Mucosa of descending colon (tissue), 3 donors: ENCODE measurements at regions not wholly inside any gene's neighbourhood (a gene's known extent, or its start where the extent isn't known, plus 50 kb on each side); places are given as distances from the start of the nearest gene placed in this dataset.
"Not testable (repeated sequence)": the region's sequence is repeated elsewhere in the genome, so short reads cannot be mapped to it uniquely, and the experiment has no call there.

Source experiments
- ATAC-seq: fragments of 200-7000 bp; cut with Tn5 transposase; one replicate; pipeline ENCODE4 v1.9.1; 2020; ENCODE audit warnings: mild to moderate bottlenecking, moderate library complexity
- DNase-seq, 3 donors: peaks; one replicate each; pipeline ENCODE4 v3.0.0-alpha.2; 2020
- H3K36me3 ChIP-seq: fragments of 200-600 bp; one replicate; pipeline ENCODE4 v1.8.0; 2021; ENCODE audit warnings: low read depth, mild to moderate bottlenecking
- H3K4me1 ChIP-seq: fragments of 200-600 bp; one replicate; pipeline ENCODE4 v1.8.0; 2021; ENCODE audit warnings: low read depth, mild to moderate bottlenecking
- H3K4me3 ChIP-seq: fragments of 200-600 bp; one replicate; pipeline ENCODE4 v1.8.0; 2021; ENCODE audit warnings: mild to moderate bottlenecking
- H3K9me3 ChIP-seq: fragments of 200-600 bp; one replicate; pipeline ENCODE4 v1.8.0; 2021; ENCODE audit warnings: mild to moderate bottlenecking
- intact Hi-C, 2 donors: fragments of 100-400 bp; cut with DNase I in 1 of 2; cut with micrococcal nuclease in 1 of 2; formaldehyde crosslinking; loops; one replicate each; pipeline versions ENCODE4 v1.11.0 to v1.11.1; 2022; cut with DNase I, micrococcal nuclease
- TF ChIP-seq, protein P1 (sequence below): fragments of 200-600 bp; IDR thresholded peaks from one replicate; pipeline ENCODE4 v1.8.0; 2022; ENCODE audit warnings: antibody characterized with exemption, mild to moderate bottlenecking
- donor health status: DM: no; HTN: no; CAD: no; lungs with moderate emphysema.
- donor health status: DM: no; HTN: no; CAD: no.
- donor health status: DM: no; HTN: yes; CAD: no.

DNA sequence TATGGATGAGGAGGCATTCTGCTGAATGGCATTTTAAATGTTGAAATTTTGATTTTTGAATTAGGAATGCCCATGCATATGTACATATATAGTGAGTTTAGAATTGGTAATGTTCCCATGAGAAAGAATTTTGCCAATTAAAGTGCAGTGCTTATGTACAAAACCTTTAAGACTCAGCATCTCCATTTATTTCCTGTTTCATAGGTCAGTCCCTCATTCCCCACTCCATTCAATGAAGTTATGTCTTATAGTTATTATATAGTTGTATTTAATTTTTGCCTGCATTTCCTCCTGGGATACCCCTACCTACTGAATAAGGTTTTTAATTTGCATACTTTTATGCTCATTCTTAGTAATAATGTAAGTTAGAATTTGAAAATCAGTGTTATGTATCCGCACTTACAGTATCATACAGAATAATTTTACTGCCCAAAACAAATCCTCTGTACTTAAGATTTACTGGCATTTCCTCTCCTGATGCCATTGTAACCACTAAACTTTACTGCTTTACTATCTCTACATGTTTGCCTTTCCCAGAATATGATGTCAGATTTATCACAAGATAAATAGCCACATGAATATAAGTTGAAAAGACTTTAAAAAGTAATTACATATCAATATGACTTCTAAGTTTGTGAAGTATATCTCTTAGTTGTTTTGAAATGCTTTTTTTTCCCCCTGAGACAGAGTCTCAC lies 389.1 kb upstream of the NDN start:
- intact Hi-C loops: no loop called here
- no peak overlapping the region for H3K4me3 ChIP-seq
- ATAC-seq (peak; percentile 85), DNase-seq (no peak)
- no peaks in the 10 kb centered on the region for H3K36me3 ChIP-seq
- no peaks in the 10 kb centered on the region for H3K4me1 ChIP-seq
- peaks cover 14% of the 10 kb centered on the region for H3K9me3 ChIP-seq
- TF ChIP-seq, protein P1, sequence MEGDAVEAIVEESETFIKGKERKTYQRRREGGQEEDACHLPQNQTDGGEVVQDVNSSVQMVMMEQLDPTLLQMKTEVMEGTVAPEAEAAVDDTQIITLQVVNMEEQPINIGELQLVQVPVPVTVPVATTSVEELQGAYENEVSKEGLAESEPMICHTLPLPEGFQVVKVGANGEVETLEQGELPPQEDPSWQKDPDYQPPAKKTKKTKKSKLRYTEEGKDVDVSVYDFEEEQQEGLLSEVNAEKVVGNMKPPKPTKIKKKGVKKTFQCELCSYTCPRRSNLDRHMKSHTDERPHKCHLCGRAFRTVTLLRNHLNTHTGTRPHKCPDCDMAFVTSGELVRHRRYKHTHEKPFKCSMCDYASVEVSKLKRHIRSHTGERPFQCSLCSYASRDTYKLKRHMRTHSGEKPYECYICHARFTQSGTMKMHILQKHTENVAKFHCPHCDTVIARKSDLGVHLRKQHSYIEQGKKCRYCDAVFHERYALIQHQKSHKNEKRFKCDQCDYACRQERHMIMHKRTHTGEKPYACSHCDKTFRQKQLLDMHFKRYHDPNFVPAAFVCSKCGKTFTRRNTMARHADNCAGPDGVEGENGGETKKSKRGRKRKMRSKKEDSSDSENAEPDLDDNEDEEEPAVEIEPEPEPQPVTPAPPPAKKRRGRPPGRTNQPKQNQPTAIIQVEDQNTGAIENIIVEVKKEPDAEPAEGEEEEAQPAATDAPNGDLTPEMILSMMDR: no peak

DNA sequence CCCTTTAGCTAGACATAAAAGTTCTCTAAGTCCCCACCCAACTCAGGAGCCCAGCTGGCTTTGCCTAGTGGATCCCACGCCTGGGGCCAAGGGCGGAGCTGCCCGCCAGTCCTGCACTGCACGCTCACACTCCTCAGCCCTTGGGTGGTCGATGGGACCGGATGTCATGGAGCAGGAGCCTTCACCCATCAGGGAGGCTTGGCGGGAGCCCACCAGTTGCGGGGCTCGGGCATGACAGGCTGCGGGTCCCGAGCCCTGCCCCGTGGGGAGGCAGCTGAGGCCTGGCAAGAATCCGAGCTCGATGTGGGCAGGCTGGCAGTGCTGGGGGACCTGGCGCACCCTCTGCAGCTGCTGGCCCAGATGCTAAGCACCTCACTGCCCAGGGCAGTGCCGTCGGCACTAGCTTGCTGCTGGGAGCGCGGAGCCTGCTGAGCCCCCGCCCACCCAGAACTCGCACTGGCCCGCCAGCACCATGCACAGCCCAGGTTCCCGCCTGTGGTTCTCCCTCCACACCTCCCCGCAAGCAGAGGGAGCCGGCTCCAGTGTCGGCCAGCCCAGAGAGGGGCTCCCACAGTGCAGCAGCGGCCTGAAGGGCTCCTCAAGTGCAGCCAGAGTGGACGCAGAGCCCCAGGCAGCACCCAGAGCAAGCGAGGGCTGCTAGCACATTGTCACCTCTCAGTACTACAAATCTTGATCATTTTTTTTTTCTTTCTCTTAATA lies 391.4 kb upstream of the NDN start:
- intact Hi-C loops: no loop called here
- peak in 1 of 3 donors; percentile 39 for DNase-seq
- no peak for ATAC-seq
- TF ChIP-seq, protein P1: no peak
- Histone ChIP-seq H3K4me3 (no peak overlapping the region), H3K36me3 (no peaks in the 10 kb centered on the region), H3K9me3 (peaks cover 14% of the 10 kb centered on the region), H3K4me1 (no peaks in the 10 kb centered on the region)

DNA sequence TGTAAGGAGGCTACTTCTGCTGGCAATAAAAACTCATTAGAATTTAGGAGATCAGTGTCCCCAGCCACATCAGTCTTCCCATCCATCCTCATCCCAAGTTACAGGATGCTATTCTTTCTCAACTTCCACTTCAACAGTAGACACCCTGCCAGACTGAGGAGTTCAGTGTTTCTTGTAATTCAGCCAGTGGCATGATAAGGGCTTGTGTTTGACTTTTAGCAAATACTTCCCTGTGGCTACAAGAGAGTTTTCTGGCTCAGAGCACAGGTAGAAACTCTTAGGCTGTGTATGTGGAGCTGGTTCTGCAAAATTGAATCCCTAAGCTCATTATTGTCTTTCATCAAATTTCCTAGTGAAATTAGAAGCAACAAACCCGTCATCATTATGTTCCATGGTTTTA lies 401.8 kb upstream of the NDN start:
- H3K36me3 ChIP-seq, DNase-seq, intact Hi-C loops, ATAC-seq, H3K4me3 ChIP-seq, H3K4me1 ChIP-seq: not testable (repeated sequence)
- peaks cover 25% of the 10 kb centered on the region for H3K9me3 ChIP-seq

DNA sequence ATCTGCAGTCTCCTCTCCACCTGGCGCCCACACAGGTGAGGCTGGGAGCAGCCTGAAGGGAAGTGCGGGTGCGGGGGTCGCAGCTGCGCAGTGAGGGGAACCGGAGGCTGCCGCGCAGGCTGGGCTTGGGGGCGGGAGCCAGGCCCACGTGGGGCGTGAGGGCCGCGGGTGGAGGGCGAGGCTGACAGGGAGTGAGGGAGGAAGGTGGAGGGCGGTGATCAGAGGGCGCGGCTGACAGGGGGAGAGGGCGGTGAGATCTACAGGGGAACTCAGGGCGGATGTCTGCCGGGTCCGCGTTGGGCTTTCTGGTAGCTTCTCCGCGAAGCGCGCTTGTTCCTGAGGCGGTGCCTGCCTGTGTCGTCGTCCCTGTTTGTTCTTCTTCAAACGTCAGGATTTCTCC lies 414.4 kb upstream of the NDN start:
- intact Hi-C loops, H3K36me3 ChIP-seq, H3K4me1 ChIP-seq, ATAC-seq, H3K4me3 ChIP-seq, DNase-seq, H3K9me3 ChIP-seq: not testable (repeated sequence)

DNA sequence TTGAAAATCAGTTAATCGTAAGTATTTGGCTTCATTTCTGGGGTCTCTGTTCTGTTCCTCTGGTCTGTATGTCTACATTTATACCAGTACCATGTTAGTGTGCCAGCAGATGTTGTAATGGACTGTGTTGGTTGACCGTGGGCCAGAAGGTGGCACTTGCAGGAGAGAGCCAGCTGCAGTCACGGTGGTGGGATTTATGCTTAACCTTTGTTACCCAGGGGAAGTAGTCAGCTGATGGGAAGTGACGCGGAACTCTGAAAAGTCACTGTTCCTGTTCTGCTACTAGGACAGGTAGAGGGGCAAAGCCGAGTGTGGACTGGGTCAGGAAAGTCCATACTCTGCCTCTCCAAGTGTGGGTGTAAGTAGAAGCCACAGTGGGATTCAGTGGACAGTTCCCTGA lies 420.4 kb upstream of the NDN start:
- H3K36me3 ChIP-seq, H3K4me1 ChIP-seq, H3K4me3 ChIP-seq, H3K9me3 ChIP-seq, DNase-seq, intact Hi-C loops: not testable (repeated sequence)
- ATAC-seq: peak; percentile 34

DNA sequence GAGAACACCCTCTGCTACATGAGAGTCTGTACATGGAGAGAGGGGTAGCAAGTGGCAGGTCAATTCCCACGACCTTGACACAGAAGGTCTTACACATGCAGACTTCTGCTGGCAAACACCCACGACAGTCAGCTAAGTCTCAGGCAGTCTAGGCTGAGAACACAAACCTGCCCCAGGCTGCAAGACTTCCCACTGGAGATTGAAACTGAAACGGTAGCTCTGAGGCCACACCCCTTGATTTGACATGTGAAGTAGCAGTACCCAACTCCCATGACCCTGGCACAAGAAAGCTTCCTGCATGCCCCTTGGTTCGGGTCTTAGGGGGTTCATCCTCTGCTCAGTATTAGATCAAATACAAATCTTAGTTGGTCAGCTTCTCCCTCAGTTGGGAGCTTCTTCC lies 420.8 kb upstream of the NDN start:
- H3K4me1 ChIP-seq, H3K9me3 ChIP-seq, intact Hi-C loops, H3K36me3 ChIP-seq, H3K4me3 ChIP-seq: not testable (repeated sequence)
- DNase-seq (peak in 1 of 3 donors; percentile 13), ATAC-seq (peak; percentile 89)

DNA sequence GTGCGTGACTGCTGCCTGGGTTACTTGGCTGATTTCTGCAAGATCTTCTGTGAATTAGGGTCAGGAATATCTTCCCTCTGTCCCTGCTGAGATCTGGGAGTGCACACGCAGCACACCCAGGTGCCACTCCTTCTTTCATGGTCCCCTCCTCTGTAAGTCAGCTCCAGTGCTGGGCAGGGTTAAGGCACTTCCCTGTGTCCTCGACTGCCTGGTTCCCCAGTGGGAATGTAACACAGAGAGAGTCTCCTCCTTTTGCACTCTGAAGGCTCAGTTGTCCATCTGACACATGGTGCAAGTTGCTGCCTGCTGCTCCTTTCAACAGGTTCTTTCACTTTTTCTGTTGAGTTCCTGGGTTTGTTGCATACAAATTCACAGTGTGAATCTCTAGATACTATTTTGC lies 421.2 kb upstream of the NDN start:
- H3K9me3 ChIP-seq, intact Hi-C loops, H3K36me3 ChIP-seq, H3K4me3 ChIP-seq, H3K4me1 ChIP-seq: not testable (repeated sequence)
- DNase-seq: peak in 1 of 3 donors; percentile 22
- ATAC-seq: peak; percentile 80

DNA sequence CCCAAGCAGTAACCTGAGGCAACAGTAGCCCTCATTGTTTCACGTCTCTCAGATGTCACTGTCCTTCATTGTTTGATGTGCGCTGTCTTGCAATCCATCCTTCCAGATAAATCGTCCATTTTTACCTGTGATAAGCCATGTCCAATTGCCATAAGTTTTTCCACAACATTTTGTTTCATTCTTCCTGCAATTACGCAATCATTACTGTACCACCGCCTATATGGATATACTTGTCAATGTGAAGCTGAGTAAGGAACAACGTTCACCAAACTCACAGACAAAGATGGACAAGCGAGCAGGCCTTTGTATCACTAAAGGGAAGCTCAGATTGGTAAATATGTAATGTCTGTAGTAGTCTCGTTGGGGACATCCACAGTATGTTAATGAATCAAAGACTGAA lies 452.5 kb upstream of the NDN start:
- ATAC-seq, H3K4me3 ChIP-seq, H3K4me1 ChIP-seq, intact Hi-C loops, DNase-seq, H3K9me3 ChIP-seq, H3K36me3 ChIP-seq: not testable (repeated sequence)

DNA sequence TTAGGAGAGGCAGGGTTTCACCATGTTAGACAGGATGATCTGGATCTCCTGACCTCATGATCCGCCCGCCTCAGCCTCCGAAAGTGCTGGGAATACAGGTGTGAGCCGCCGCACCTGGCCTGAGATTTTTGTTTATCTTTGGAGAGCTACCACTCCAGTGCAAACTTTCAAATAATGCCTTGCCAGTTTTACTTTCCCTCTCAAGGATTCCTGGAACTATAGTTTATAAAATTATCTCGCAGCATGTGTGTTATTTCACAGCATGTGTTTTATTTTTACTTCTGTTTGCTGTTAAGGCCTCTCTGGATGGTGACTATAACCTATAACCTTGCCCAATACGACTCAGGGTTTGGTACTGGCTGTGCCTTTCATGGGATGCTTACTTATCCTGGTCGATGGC lies 458.0 kb upstream of the NDN start:
- intact Hi-C loops, H3K4me1 ChIP-seq, H3K36me3 ChIP-seq, H3K4me3 ChIP-seq, H3K9me3 ChIP-seq, DNase-seq: not testable (repeated sequence)
- ATAC-seq: peak; percentile 44
